IMR-90 (cell line): ENCODE measurements at regions not wholly inside any gene's neighbourhood (a gene's known extent, or its start where the extent isn't known, plus 50 kb on each side); places are given as distances from the start of the nearest gene placed in this dataset.

Experiments used
- ATAC-seq: fragments of 200-7000 bp; cut with Tn5 transposase; 2 replicates; pipeline ENCODE4 v1.9.1; 2020; ENCODE audit warnings: low read depth, mild to moderate bottlenecking, moderate library complexity
- BruUV-seq: library from RNA; stranded (reverse); fragments of 400-500 nt; replicated peaks from 2 replicates; lab custom pipeline; 2021; lab: Mats Ljungman, UMichigan
- CTCF ChIA-PET: fragments of 300-600 bp; formaldehyde crosslinking; extraction: SDS; loops from one replicate; lab custom pipeline; 2021; ENCODE audit warnings: antibody characterized with exemption; lab: Yijun Ruan, JAX
- POLR2A ChIA-PET: fragments of 300-600 bp; sonication (Branson Sonifier 250); formaldehyde crosslinking; loops from one replicate; lab custom pipeline; 2022; ENCODE audit warnings: antibody characterized with exemption; ENCODE audit not compliant: unreplicated experiment; lab: Charles Lee
- DNase-seq: peaks from one replicate; pipeline ENCODE4 v3.0.0; 2013
- H2AFZ ChIP-seq: replicated peaks from 2 replicates; pipeline ENCODE3; 2013; ENCODE audit warnings: low read length, mild to moderate bottlenecking; ENCODE audit not compliant: poor library complexity
- H2AK5ac ChIP-seq: 2 replicates; pipeline ENCODE4 v1.6.1; 2013; ENCODE audit warnings: low read depth, low read length, inconsistent platforms
- H2AK9ac ChIP-seq: replicated peaks from 2 replicates; pipeline ENCODE3; 2013; ENCODE audit warnings: mild to moderate bottlenecking, low read depth, low read length, moderate library complexity; ENCODE audit not compliant: poor library complexity
- H2BK120ac ChIP-seq: 2 replicates; pipeline ENCODE4 v1.6.1; 2013; ENCODE audit warnings: low read depth, low read length, inconsistent platforms
- H2BK15ac ChIP-seq: 3 replicates; pipeline ENCODE4 v1.6.1; 2013; ENCODE audit warnings: low read depth, low read length, inconsistent platforms
- H2BK20ac ChIP-seq: 2 replicates; pipeline ENCODE4 v1.6.1; 2013; ENCODE audit warnings: low read depth, mild to moderate bottlenecking, inconsistent platforms, low read length, moderate library complexity
- H2BK5ac ChIP-seq: 2 replicates; pipeline ENCODE4 v1.6.1; 2013; ENCODE audit warnings: mild to moderate bottlenecking, low read depth, low read length, inconsistent platforms; ENCODE audit not compliant: poor library complexity, severe bottlenecking
- H3K14ac ChIP-seq: replicated peaks from 2 replicates; pipeline ENCODE4 v1.6.1; 2013; ENCODE audit warnings: low read depth, low read length, inconsistent platforms
- H3K18ac ChIP-seq: 2 replicates; pipeline ENCODE4 v1.6.1; 2013; ENCODE audit warnings: low read depth, low read length, control low read depth
- H3K23ac ChIP-seq: 2 replicates; pipeline ENCODE4 v1.6.1; 2013; ENCODE audit warnings: low read depth, low read length, inconsistent platforms
- H3K27ac ChIP-seq: 2 replicates; pipeline ENCODE4 v1.5.1; 2013; ENCODE audit warnings: mild to moderate bottlenecking, control low read depth, low read length; ENCODE audit not compliant: insufficient read depth
- H3K27me3 ChIP-seq: 2 replicates; pipeline ENCODE4 v1.6.1; 2013; ENCODE audit warnings: low read length; ENCODE audit not compliant: control insufficient read depth, insufficient read depth
- H3K36me3 ChIP-seq: 2 replicates; pipeline ENCODE4 v1.6.1; 2013; ENCODE audit warnings: low read length, mixed read lengths; ENCODE audit not compliant: control insufficient read depth, insufficient read depth
- H3K4ac ChIP-seq: 2 replicates; pipeline ENCODE4 v1.6.1; 2013; ENCODE audit warnings: low read depth, low read length, inconsistent platforms
- H3K4me1 ChIP-seq: 2 replicates; pipeline ENCODE4 v1.6.1; 2013; ENCODE audit warnings: low read length, mixed read lengths; ENCODE audit not compliant: control insufficient read depth, insufficient read depth
- H3K4me2 ChIP-seq: 2 replicates; pipeline ENCODE4 v1.6.1; 2013; ENCODE audit warnings: low read depth, mild to moderate bottlenecking, control low read depth, low read length, moderate library complexity
- H3K4me3 ChIP-seq: 2 replicates; pipeline ENCODE4 v1.5.1; 2013; ENCODE audit warnings: low read depth, mild to moderate bottlenecking, control low read depth, low read length, moderate library complexity; ENCODE audit not compliant: insufficient read depth
- H3K56ac ChIP-seq: 2 replicates; pipeline ENCODE4 v1.6.1; 2013; ENCODE audit warnings: low read length, inconsistent platforms; ENCODE audit not compliant: insufficient read depth; ENCODE audit errors: extremely low read depth
- H3K79me1 ChIP-seq, 2 experiments: 2 replicates each; pipeline ENCODE4 v1.6.1; 2013; ENCODE audit warnings: low read length in 2 of 2, inconsistent platforms in 1 of 2, low read depth in 1 of 2
- H3K9ac ChIP-seq: 2 replicates; pipeline ENCODE4 v1.6.1; 2013; ENCODE audit warnings: low read depth, low read length, control low read depth
- H3K9me1 ChIP-seq: 2 replicates; pipeline ENCODE4 v1.6.1; 2013; ENCODE audit warnings: low read length, inconsistent platforms; ENCODE audit not compliant: insufficient read depth
- H3K9me3 ChIP-seq: 2 replicates; pipeline ENCODE4 v1.6.1; 2013; ENCODE audit warnings: low read length; ENCODE audit not compliant: control insufficient read depth, insufficient read depth
- H4K20me1 ChIP-seq: 2 replicates; pipeline ENCODE4 v1.6.1; 2013; ENCODE audit warnings: low read length, inconsistent platforms; ENCODE audit not compliant: insufficient read depth
- H4K5ac ChIP-seq: 2 replicates; pipeline ENCODE4 v1.6.1; 2013; ENCODE audit warnings: mild to moderate bottlenecking, low read depth, low read length, control low read depth
- H4K8ac ChIP-seq, 2 experiments: 2 replicates each; pipeline ENCODE4 v1.6.1; 2013; ENCODE audit warnings: low read depth in 2 of 2, low read length in 2 of 2, control low read depth in 1 of 2, inconsistent platforms in 1 of 2
- H4K91ac ChIP-seq: 2 replicates; pipeline ENCODE4 v1.6.1; 2013; ENCODE audit warnings: low read depth, low read length, inconsistent platforms; ENCODE audit not compliant: insufficient read depth
- CHD1 ChIP-seq: IDR thresholded peaks from 2 replicates; pipeline ENCODE4 v1.6.1; 2012; ENCODE audit warnings: low read depth, low read length, improper control_type of control experiment
- MXI1 ChIP-seq: IDR thresholded peaks from 2 replicates; pipeline ENCODE4 v1.6.1; 2012; ENCODE audit warnings: low read depth, mild to moderate bottlenecking, low read length, moderate library complexity, borderline replicate concordance
- RAD21 ChIP-seq: IDR thresholded peaks from 2 replicates; pipeline ENCODE4 v1.6.1; 2012; ENCODE audit warnings: low read length, improper control_type of control experiment
- RFX5 ChIP-seq: IDR thresholded peaks from 2 replicates; pipeline ENCODE4 v1.8.0; 2012; ENCODE audit warnings: low read depth, mild to moderate bottlenecking, low read length, moderate library complexity
- WGBS, 2 experiments: methylation state at CpG; one replicate each; pipeline versions ENCODE4 v1.1.5 to v1.1.7; 2013; ENCODE audit warnings: missing lambda C conversion rate in 2 of 2; ENCODE audit not compliant: insufficient read length in 1 of 2; ENCODE audit errors: extremely low coverage in 2 of 2; 5-methylcytosine and 5-hydroxymethylcytosine counted together
- dilution Hi-C: fragments of 300-500 bp; cut with HindIII; formaldehyde crosslinking; loops from one replicate; pipeline ENCODE4 v1.14.3; 2018; ENCODE audit warnings: low sequenced_read_pairs; ENCODE audit not compliant: unreplicated experiment
- in situ Hi-C: fragments of 300-500 bp; cut with MboI; formaldehyde crosslinking; loops from 3 replicates; pipeline ENCODE4 v1.14.3; 2019; ENCODE audit warnings: low sequenced_read_pairs, inconsistent platforms, mixed read lengths
- intact Hi-C: fragments of 100-400 bp; cut with micrococcal nuclease; formaldehyde crosslinking; loops from 2 replicates; pipeline ENCODE4 v1.10.0; 2022

DNA sequence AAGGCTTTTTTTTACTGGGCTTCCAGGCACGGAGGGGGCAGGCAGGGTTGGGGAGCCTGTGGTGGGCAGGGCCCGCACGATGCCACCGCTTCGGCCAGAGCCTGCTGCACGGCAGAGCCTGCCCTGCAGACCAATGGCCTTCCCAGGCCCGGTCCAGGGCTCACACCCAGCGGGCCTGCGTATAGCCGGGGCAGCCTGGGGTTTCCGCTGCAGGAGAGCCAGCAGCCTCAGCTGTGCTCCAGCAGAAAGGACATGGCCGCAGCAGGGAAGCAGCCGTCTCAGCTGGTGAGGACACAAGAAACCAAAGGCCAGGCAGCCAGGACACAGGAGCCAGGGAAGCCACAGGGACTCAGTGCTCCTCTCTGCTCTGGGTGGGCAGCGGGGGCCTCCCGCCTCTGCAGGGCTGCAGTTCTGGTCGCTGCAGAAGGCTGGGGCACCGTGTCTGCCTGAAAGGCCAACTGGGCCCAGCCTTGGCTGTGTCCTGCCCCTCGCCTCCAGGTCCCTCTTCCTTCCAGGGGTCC, 90.6 kb downstream of the TTLL2 start:
- no peak overlapping the region for H3K4me3 ChIP-seq
- CTCF ChIA-PET, result no interaction called here
- no peak overlapping the region for H2BK120ac ChIP-seq
- dilution Hi-C loops, result no loop called here
- TF ChIP-seq RFX5 (no peak), RAD21 (no peak), MXI1 (no peak), CHD1 (no peak)
- DNase-seq, result no peak
- BruUV-seq, result no TSS peak
- H3K14ac ChIP-seq, result no peak overlapping the region
- no peak overlapping the region for H2BK15ac ChIP-seq
- H2BK20ac ChIP-seq, result no peak overlapping the region
- no peaks in the 10 kb centered on the region for H3K9me1 ChIP-seq
- no peak overlapping the region for H2AFZ ChIP-seq
- in situ Hi-C loops, result no loop called here
- no peak overlapping the region for H2AK9ac ChIP-seq
- H3K18ac ChIP-seq, result no peak overlapping the region
- H3K23ac ChIP-seq, result no peak overlapping the region
- no peak overlapping the region for H3K4me2 ChIP-seq
- no peak overlapping the region for H4K5ac ChIP-seq
- H3K9me3 ChIP-seq, result peaks cover 29% of the 10 kb centered on the region
- 75% methylated on average over 6 of the region's 18 CpGs; no CpG with 5 or more reads in 1 of the 2 experiments for WGBS, 2 experiments
- H3K4me1 ChIP-seq, result no peaks in the 10 kb centered on the region
- H3K27me3 ChIP-seq, result no peaks in the 10 kb centered on the region
- no peak overlapping the region for H3K4ac ChIP-seq
- H3K56ac ChIP-seq, result no peak overlapping the region
- H4K91ac ChIP-seq, result no peak overlapping the region
- ATAC-seq, result no peak
- no peak overlapping the region for H4K8ac ChIP-seq
- H2BK5ac ChIP-seq, result no peak overlapping the region
- H4K20me1 ChIP-seq, result no peaks in the 10 kb centered on the region
- H3K79me1 ChIP-seq, result no peaks in the 10 kb centered on the region
- no peak overlapping the region for H3K9ac ChIP-seq
- POLR2A ChIA-PET, result no interaction called here
- H3K36me3 ChIP-seq, result no peaks in the 10 kb centered on the region
- H2AK5ac ChIP-seq, result no peak overlapping the region
- no peak overlapping the region for H3K27ac ChIP-seq
- intact Hi-C loops, result no loop called here
